GM21423 (cell line): ENCODE measurements at regions not wholly inside any gene's neighbourhood (a gene's known extent, or its start where the extent isn't known, plus 50 kb on each side); places are given as distances from the start of the nearest gene placed in this dataset.

Experiments used
- ATAC-seq: cut with Tn5 transposase; IDR thresholded peaks from one replicate; pipeline ENCODE4 v1.9.1; 2021; ENCODE audit warnings: mild to moderate bottlenecking, moderate library complexity; ENCODE audit not compliant: unreplicated experiment

- no peak for ATAC-seq
Measured at GRCh38 chr2:106941372-106941993, 55.5 kb upstream of the ST6GAL2 start.

- ATAC-seq, result no peak
Measured at GRCh38 chr2:106943468-106944200, 57.7 kb upstream of the ST6GAL2 start.

- no peak for ATAC-seq
Measured at GRCh38 chr2:106944215-106944614, 58.2 kb upstream of the ST6GAL2 start.

- ATAC-seq, result no peak
Measured at GRCh38 chr2:106948540-106948939, 62.6 kb upstream of the ST6GAL2 start.

- no peak for ATAC-seq
Measured at GRCh38 chr2:106953236-106953635, 67.3 kb upstream of the ST6GAL2 start.

GRCh38 chr2:106953779-106954178 lies 67.8 kb upstream of the ST6GAL2 start:
- ATAC-seq, result no peak

GRCh38 chr2:106954304-106954703 lies 68.3 kb upstream of the ST6GAL2 start:
- no peak for ATAC-seq

GRCh38 chr2:106956416-106956815 lies 70.4 kb upstream of the ST6GAL2 start:
- ATAC-seq, result no peak

- ATAC-seq, result no peak
Measured at GRCh38 chr2:106956879-106957278, 70.9 kb upstream of the ST6GAL2 start.

GRCh38 chr2:106959975-106960682 lies 74.2 kb upstream of the ST6GAL2 start:
- ATAC-seq, result no peak

GRCh38 chr2:106960683-106961161 lies 74.8 kb upstream of the ST6GAL2 start:
- no peak for ATAC-seq

- ATAC-seq, result no peak
Measured at GRCh38 chr2:106961328-106961727, 75.4 kb upstream of the ST6GAL2 start.

GRCh38 chr2:106963156-106963555 lies 77.2 kb upstream of the ST6GAL2 start:
- ATAC-seq, result no peak

- no peak for ATAC-seq
Measured at GRCh38 chr2:106963893-106964292, 77.9 kb upstream of the ST6GAL2 start.

GRCh38 chr2:106965611-106966010 lies 79.6 kb upstream of the ST6GAL2 start:
- no peak for ATAC-seq

GRCh38 chr2:106969777-106970176 lies 83.8 kb upstream of the ST6GAL2 start:
- ATAC-seq, result no peak

- ATAC-seq, result no peak
Measured at GRCh38 chr2:106970471-106971261, 84.7 kb upstream of the ST6GAL2 start.

GRCh38 chr2:106972782-106973181 lies 86.8 kb upstream of the ST6GAL2 start:
- no peak for ATAC-seq

GRCh38 chr2:106974891-106975290 lies 88.9 kb upstream of the ST6GAL2 start:
- ATAC-seq, result no peak

- no peak for ATAC-seq
Measured at GRCh38 chr2:106975641-106976040, 89.7 kb upstream of the ST6GAL2 start.

- ATAC-seq, result no peak
Measured at GRCh38 chr2:106976548-106976947, 90.6 kb upstream of the ST6GAL2 start.
